GM21390 (cell line): ENCODE measurements at regions not wholly inside any gene's neighbourhood (a gene's known extent, or its start where the extent isn't known, plus 50 kb on each side); places are given as distances from the start of the nearest gene placed in this dataset.
A peak's percentile ranks its signal among the peaks of the same experiment; 100 is the strongest.
"Not testable (repeated sequence)": the region's sequence is repeated elsewhere in the genome, so short reads cannot be mapped to it uniquely, and the experiment has no call there.

Source experiments
- ATAC-seq: cut with Tn5 transposase; IDR thresholded peaks from one replicate; pipeline ENCODE4 v1.9.1; 2021; ENCODE audit not compliant: unreplicated experiment

GRCh38 chr1:221509575-221510355, 232.1 kb downstream of the DUSP10 start:
- ATAC-seq = peak; percentile 70

DNA sequence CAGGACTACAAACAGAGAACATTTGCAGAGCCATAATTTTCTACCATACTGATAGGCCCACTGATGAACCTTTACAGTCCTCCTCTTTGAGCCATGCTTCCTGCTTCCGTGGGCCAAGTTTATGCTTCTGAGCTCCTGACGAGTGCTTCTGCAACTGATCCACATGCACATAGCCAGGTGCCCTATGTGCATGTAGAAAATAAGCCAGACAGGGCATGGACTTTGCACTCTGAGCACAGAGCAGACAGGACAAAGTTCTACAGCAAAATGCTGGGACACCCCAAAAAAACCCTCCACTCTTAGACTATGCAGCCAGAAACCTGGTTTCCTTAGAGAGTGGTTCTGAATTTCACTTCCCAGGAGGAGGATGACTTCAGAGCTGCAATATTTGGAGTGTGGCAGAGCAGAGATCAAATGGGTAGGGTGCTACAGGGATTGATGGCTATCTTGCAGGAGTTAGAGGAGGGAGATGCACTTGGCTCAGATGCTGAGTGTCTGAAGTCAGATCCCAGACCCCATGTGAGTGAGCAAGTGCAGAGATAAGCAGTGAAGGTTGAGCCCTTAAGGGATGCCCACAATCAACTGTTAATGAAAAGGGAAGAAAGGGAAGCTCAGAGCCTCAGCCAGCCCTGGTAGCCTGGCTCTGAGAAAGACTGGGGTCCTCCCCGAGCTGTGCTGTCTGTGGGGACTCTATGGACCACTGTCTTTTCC, 230.9 kb downstream of the DUSP10 start:
- ATAC-seq = no peak

DNA sequence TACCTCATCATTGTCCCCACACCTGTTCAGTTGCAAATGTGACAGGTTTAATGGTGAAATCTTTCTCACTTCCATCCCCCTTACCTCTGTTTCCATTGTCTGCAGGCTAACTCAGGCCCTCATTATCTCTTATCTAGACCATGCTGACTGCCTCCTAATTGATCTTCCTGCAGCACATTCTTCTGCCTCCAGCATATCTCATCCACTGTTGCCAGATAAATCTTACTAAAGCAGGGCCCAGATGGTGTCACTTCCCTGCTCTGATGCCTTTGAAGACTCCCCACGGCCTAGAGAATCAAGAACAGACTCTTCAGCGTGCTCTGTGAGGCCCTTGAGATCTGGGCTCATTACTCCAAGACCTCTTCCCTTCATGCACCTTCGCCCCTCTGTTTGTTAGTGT, 230.1 kb downstream of the DUSP10 start:
- no peak for ATAC-seq

DNA sequence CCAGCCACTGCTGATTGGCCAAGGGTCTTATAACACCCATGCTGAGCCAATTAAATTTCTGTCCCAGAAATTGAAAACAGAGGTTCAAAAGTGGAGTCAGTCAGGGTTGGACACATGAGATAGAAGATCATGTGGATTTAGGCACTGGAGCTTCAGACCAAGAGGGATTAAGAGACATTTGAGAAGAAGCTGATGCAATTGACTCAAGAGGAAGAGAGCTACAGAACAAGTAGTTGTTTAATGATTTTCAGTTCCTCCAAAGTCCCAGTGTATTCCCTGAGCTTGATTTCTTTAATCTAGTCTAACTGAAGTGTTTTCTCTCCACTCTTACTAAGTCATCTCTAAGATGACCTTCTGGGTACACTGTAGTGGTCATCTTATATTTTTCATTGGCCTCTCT, 227.1 kb downstream of the DUSP10 start:
- no peak for ATAC-seq

GRCh38 chr1:221515496-221515895, 226.4 kb downstream of the DUSP10 start:
- no peak for ATAC-seq

DNA sequence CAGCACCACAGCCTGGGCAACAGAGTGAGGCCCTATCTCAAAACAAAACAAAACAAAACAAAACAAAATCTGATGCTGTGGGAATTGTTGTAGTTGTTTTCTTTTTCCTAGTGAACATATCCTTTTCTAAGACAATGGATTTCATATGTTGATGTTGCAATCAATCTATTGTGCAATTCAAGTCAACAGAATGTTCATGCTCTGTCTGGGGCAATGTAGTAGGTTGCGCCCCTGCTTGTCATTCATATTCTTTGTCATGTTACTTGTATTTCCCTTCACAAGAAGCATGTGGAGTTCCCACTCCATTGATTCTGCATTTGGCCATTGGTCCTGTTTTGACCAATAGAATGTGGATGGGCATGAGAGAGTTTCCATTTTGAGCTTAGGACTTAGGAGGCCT, 223.9 kb downstream of the DUSP10 start:
- ATAC-seq = no peak

GRCh38 chr1:221520250-221520649, 221.6 kb downstream of the DUSP10 start:
- ATAC-seq = no peak

- ATAC-seq = no peak
Measured at GRCh38 chr1:221521686-221522085, 220.2 kb downstream of the DUSP10 start.

GRCh38 chr1:221522529-221522940, 219.4 kb downstream of the DUSP10 start:
- no peak for ATAC-seq

- no peak for ATAC-seq
Measured at GRCh38 chr1:221525749-221526148, 216.1 kb downstream of the DUSP10 start.

DNA sequence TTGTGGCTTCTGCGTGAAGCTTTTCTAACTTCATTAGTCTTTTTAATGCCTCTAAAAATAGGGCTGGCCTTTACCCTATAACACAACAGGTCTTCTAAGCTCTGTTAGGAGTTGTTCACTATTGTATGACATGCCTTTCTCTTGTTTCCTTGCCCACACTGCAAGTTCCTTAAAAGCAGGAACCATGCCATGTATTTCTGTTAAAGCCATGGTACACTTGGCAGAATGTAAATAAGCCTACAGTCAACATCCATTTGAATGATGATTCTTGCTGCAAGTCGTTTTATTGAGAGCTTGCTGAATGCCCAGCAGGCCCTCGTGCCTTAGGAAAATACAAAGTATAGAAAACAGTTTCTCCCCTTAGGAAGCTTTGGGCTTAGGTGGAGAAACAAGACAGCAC, 214.6 kb downstream of the DUSP10 start:
- no peak for ATAC-seq

- ATAC-seq = no peak
Measured at GRCh38 chr1:221527886-221528624, 213.8 kb downstream of the DUSP10 start.

DNA sequence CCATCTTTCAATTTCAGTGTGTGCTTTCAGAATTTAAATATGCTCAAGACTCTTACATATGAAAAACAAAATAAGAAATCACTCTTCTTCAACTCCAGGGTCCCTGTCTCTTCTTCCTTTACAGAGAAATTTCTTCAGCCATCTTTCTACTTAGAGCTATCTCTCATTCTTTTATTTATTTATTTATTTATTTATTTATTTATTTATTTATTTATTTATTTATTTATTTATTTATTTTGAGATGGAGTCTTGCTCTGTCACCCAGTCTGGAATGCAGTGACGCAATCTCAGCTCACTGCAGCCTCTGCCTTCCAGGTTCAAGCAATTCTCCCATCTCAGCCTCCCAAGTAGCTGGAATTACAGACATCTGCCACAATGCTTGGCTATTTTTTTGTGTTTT, 211.7 kb downstream of the DUSP10 start:
- ATAC-seq = not testable (repeated sequence)

GRCh38 chr1:221530791-221531190, 211.1 kb downstream of the DUSP10 start:
- ATAC-seq = no peak

DNA sequence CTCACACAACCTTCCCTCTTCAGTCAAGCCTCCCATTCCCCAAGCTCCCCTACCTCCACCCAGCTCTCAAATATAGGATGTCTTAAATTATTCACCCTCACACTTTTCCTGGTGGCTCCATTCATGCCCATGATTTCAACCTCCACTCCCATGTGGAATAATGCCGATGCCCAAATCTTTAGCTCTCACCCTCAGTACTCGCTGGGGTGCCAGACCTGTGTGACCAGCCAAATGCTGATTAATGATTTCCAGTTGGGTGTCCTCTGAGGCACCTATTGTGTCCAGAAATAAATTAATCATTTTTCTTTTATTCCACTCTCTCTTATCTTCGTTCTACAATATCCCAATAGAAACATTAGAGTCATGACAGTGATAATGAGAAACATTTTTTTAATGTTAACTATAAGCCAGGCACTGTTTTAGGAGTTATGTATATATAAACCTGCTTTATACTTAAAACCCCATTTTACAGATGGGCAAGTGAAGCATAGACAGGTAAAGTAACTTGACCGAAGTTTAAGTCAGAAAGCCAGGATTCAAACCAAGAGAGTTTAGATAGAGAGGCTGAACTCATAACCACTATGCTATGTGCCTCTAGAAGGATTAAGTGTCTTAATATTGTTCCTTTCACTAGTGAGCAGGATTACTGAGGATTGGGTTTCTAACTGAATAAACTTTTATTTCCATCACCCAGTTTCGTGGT, 209.7 kb downstream of the DUSP10 start:
- no peak for ATAC-seq

- no peak for ATAC-seq
Measured at GRCh38 chr1:221541296-221541695, 200.6 kb downstream of the DUSP10 start.

GRCh38 chr1:221543529-221544120, 198.3 kb downstream of the DUSP10 start:
- no peak for ATAC-seq

DNA sequence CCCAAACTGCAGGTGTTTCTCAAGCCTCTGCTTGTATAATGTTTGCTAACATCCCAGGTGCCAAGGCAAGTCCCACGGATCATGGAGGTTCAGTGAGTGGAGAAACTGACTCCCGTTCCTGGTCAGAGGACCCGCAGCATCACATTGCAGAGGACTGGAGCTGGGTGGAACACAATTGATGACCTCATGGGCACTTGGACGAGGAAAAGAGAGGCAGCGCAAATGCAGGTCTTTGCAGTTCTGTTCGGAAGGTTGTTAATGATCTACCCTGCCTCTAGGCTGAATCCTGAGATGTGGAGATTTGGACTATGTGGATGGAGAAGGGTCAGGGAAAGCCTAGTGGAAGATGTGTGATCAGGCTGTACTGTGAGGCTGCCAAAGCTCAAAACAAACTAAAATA, 192.9 kb downstream of the DUSP10 start:
- ATAC-seq = no peak

DNA sequence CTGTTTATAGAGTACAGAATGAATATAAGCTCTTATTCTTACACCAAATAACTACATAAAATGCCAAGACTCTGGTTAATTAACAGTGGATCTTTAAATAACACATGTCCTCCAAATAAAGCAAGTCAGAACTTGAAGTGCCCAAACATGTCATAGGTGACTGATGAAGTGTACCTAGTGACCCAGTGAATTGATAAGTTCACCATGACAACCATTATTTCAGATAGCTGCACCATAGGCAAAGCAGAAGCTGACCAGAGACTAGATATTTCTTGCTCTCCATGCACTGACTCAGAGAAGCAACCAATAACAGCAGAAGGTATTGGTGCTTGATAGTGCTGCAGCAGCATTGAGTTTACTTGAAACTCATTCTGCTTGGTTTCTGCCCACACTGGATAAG, 192.1 kb downstream of the DUSP10 start:
- no peak for ATAC-seq

GRCh38 chr1:221552792-221553191, 189.1 kb downstream of the DUSP10 start:
- ATAC-seq = not testable (repeated sequence)
